MG63 (cell line): ENCODE measurements at regions not wholly inside any gene's neighbourhood (a gene's known extent, or its start where the extent isn't known, plus 50 kb on each side); places are given as distances from the start of the nearest gene placed in this dataset.
"Not testable (repeated sequence)": the region's sequence is repeated elsewhere in the genome, so short reads cannot be mapped to it uniquely, and the experiment has no call there.

Experiments used
- DNase-seq: peaks from one replicate; pipeline ENCODE4 v3.0.0-alpha.2; 2020
- H3K27me3 ChIP-seq: fragments of 250-450 bp; sonication (Bioruptor Pico); 2 replicates; pipeline ENCODE4 v1.5.1; 2020; ENCODE audit warnings: mild to moderate bottlenecking, moderate library complexity
- H3K36me3 ChIP-seq: fragments of 250-450 bp; sonication (Bioruptor Pico); 2 replicates; pipeline ENCODE4 v1.5.1; 2020; ENCODE audit warnings: mild to moderate bottlenecking, moderate library complexity
- H3K4me3 ChIP-seq: fragments of 250-450 bp; sonication (Bioruptor Pico); 2 replicates; pipeline ENCODE4 v1.5.1; 2020; ENCODE audit warnings: mild to moderate bottlenecking, moderate library complexity
- H3K9me3 ChIP-seq: fragments of 250-450 bp; sonication (Bioruptor Pico); 2 replicates; pipeline ENCODE4 v1.5.1; 2020; ENCODE audit warnings: mild to moderate bottlenecking, moderate library complexity

GRCh38 chr21:18142655-18143054 lies 102.0 kb upstream of the CHODL start:
- no peak for DNase-seq
- no peaks in the 10 kb centered on the region for H3K36me3 ChIP-seq
- H3K27me3 ChIP-seq, result no peaks in the 10 kb centered on the region
- H3K4me3 ChIP-seq, result no peak overlapping the region
- no peaks in the 10 kb centered on the region for H3K9me3 ChIP-seq

GRCh38 chr21:18138507-18138906 lies 106.1 kb upstream of the CHODL start:
- no peaks in the 10 kb centered on the region for H3K9me3 ChIP-seq
- no peaks in the 10 kb centered on the region for H3K36me3 ChIP-seq
- H3K27me3 ChIP-seq, result no peaks in the 10 kb centered on the region
- no peak overlapping the region for H3K4me3 ChIP-seq
- no peak for DNase-seq

- H3K9me3 ChIP-seq, result no peaks in the 10 kb centered on the region
- no peaks in the 10 kb centered on the region for H3K36me3 ChIP-seq
- no peak for DNase-seq
- no peaks in the 10 kb centered on the region for H3K27me3 ChIP-seq
- no peak overlapping the region for H3K4me3 ChIP-seq
These were observed 115.1 kb upstream of the CHODL start for GRCh38 chr21:18129526-18129925.

- Histone ChIP-seq H3K4me3 (no peak overlapping the region), H3K9me3 (no peaks in the 10 kb centered on the region), H3K36me3 (no peaks in the 10 kb centered on the region), H3K27me3 (no peaks in the 10 kb centered on the region)
- no peak for DNase-seq
These were observed 126.1 kb upstream of the CHODL start for GRCh38 chr21:18118566-18118965.

- DNase-seq, result no peak
- Histone ChIP-seq H3K9me3 (no peaks in the 10 kb centered on the region; the same call in 1 of the 2 replicates), H3K4me3 (no peak overlapping the region), H3K36me3 (no peaks in the 10 kb centered on the region), H3K27me3 (no peaks in the 10 kb centered on the region)
These were observed 127.5 kb upstream of the CHODL start for GRCh38 chr21:18117176-18117575.

GRCh38 chr21:18114810-18115209 lies 129.8 kb upstream of the CHODL start:
- no peaks in the 10 kb centered on the region for H3K27me3 ChIP-seq
- no peak overlapping the region for H3K4me3 ChIP-seq
- H3K9me3 ChIP-seq, result no peaks in the 10 kb centered on the region; the same call in 1 of the 2 replicates
- DNase-seq, result no peak
- H3K36me3 ChIP-seq, result no peaks in the 10 kb centered on the region

GRCh38 chr21:18104802-18105201 lies 139.8 kb upstream of the CHODL start:
- no peaks in the 10 kb centered on the region for H3K9me3 ChIP-seq
- DNase-seq, result no peak
- no peaks in the 10 kb centered on the region for H3K27me3 ChIP-seq
- H3K36me3 ChIP-seq, result no peaks in the 10 kb centered on the region
- no peak overlapping the region for H3K4me3 ChIP-seq

- H3K9me3 ChIP-seq, result peaks cover 14% of the 10 kb centered on the region
- DNase-seq, result not testable (repeated sequence)
These were observed 148.2 kb upstream of the CHODL start for GRCh38 chr21:18096413-18096812.

GRCh38 chr21:18089786-18090185 lies 154.8 kb upstream of the CHODL start:
- Histone ChIP-seq H3K4me3 (no peak overlapping the region), H3K9me3 (peaks cover 4% of the 10 kb centered on the region; the same call in 1 of the 2 replicates), H3K36me3 (no peaks in the 10 kb centered on the region), H3K27me3 (no peaks in the 10 kb centered on the region)
- no peak for DNase-seq

More at GRCh38 chr21:18096413-18096812, 148.2 kb upstream of the CHODL start:
- not testable (repeated sequence) for H3K27me3 ChIP-seq, H3K4me3 ChIP-seq, H3K36me3 ChIP-seq

GRCh38 chr21:18070392-18070791 lies 174.2 kb upstream of the CHODL start:
- H3K36me3 ChIP-seq, result no peaks in the 10 kb centered on the region
- DNase-seq, result no peak
- H3K9me3 ChIP-seq, result no peaks in the 10 kb centered on the region
- 0 out of 2 replicates have a peak, but pooled peaks cover 2% of the 10 kb centered on the region for H3K27me3 ChIP-seq
- H3K4me3 ChIP-seq, result no peak overlapping the region

- Histone ChIP-seq H3K27me3 (0 out of 2 replicates have a peak, but pooled peaks cover 2% of the 10 kb centered on the region), H3K9me3 (no peaks in the 10 kb centered on the region), H3K36me3 (no peaks in the 10 kb centered on the region), H3K4me3 (no peak overlapping the region)
- no peak for DNase-seq
These were observed 174.8 kb upstream of the CHODL start for GRCh38 chr21:18069875-18070274.

GRCh38 chr21:18060402-18060801 lies 184.2 kb upstream of the CHODL start:
- H3K4me3 ChIP-seq, result no peak overlapping the region
- no peaks in the 10 kb centered on the region for H3K27me3 ChIP-seq
- H3K36me3 ChIP-seq, result no peaks in the 10 kb centered on the region
- no peak for DNase-seq
- H3K9me3 ChIP-seq, result no peaks in the 10 kb centered on the region

GRCh38 chr21:18058731-18059398 lies 185.8 kb upstream of the CHODL start:
- no peak overlapping the region for H3K4me3 ChIP-seq
- no peaks in the 10 kb centered on the region for H3K27me3 ChIP-seq
- no peaks in the 10 kb centered on the region for H3K9me3 ChIP-seq
- H3K36me3 ChIP-seq, result no peaks in the 10 kb centered on the region
- no peak for DNase-seq

- no peak for DNase-seq
These were observed 191.5 kb upstream of the CHODL start for GRCh38 chr21:18053151-18053550.

GRCh38 chr21:18049461-18049860 lies 195.2 kb upstream of the CHODL start:
- Histone ChIP-seq H3K27me3 (no peaks in the 10 kb centered on the region), H3K9me3 (no peaks in the 10 kb centered on the region), H3K36me3 (no peaks in the 10 kb centered on the region), H3K4me3 (no peak overlapping the region)
- DNase-seq, result no peak

More at GRCh38 chr21:18053151-18053550, 191.5 kb upstream of the CHODL start:
- no peaks in the 10 kb centered on the region for H3K36me3 ChIP-seq
- no peaks in the 10 kb centered on the region for H3K9me3 ChIP-seq
- no peak overlapping the region for H3K4me3 ChIP-seq
- H3K27me3 ChIP-seq, result no peaks in the 10 kb centered on the region

GRCh38 chr21:18041012-18041411 lies 203.6 kb upstream of the CHODL start:
- Histone ChIP-seq H3K36me3 (no peaks in the 10 kb centered on the region), H3K4me3 (no peak overlapping the region), H3K9me3 (no peaks in the 10 kb centered on the region), H3K27me3 (no peaks in the 10 kb centered on the region)
- DNase-seq, result no peak

GRCh38 chr21:18030248-18030647 lies 211.1 kb upstream of the C21orf91 start:
- H3K27me3 ChIP-seq, result no peaks in the 10 kb centered on the region
- H3K4me3 ChIP-seq, result no peak overlapping the region
- no peaks in the 10 kb centered on the region for H3K36me3 ChIP-seq
- DNase-seq, result no peak
- no peaks in the 10 kb centered on the region for H3K9me3 ChIP-seq

- DNase-seq, result no peak
- no peaks in the 10 kb centered on the region for H3K9me3 ChIP-seq
- no peaks in the 10 kb centered on the region for H3K36me3 ChIP-seq
- no peak overlapping the region for H3K4me3 ChIP-seq
- H3K27me3 ChIP-seq, result no peaks in the 10 kb centered on the region
These were observed 207.2 kb upstream of the C21orf91 start for GRCh38 chr21:18026359-18026758.
